GM13976 (cell line): ENCODE measurements at regions not wholly inside any gene's neighbourhood (a gene's known extent, or its start where the extent isn't known, plus 50 kb on each side); places are given as distances from the start of the nearest gene placed in this dataset.

ENCODE experiments used
- DNase-seq: peaks from one replicate; pipeline ENCODE4 v3.0.0; 2012; ENCODE audit warnings: low spot score
- in situ Hi-C: fragments of 300-500 bp; cut with MboI; formaldehyde crosslinking; loops from one replicate; pipeline ENCODE4 v1.12.0; 2022; ENCODE audit warnings: low sequenced_read_pairs, mixed read lengths, inconsistent platforms; ENCODE audit not compliant: unreplicated experiment
- TF ChIP-seq, protein P1 (sequence below): IDR thresholded peaks from 2 replicates; pipeline ENCODE4 v1.5.1; 2012; ENCODE audit warnings: borderline replicate concordance, mild to moderate bottlenecking; ENCODE audit not compliant: insufficient read depth; ENCODE audit errors: extremely low read depth, missing control alignments, control extremely low read depth

GRCh38 chr16:87095271-87095670 is 221.9 kb downstream of the C16orf95 start:
- in situ Hi-C loops, result no loop called here
- DNase-seq, result no peak
- TF ChIP-seq, protein P1, sequence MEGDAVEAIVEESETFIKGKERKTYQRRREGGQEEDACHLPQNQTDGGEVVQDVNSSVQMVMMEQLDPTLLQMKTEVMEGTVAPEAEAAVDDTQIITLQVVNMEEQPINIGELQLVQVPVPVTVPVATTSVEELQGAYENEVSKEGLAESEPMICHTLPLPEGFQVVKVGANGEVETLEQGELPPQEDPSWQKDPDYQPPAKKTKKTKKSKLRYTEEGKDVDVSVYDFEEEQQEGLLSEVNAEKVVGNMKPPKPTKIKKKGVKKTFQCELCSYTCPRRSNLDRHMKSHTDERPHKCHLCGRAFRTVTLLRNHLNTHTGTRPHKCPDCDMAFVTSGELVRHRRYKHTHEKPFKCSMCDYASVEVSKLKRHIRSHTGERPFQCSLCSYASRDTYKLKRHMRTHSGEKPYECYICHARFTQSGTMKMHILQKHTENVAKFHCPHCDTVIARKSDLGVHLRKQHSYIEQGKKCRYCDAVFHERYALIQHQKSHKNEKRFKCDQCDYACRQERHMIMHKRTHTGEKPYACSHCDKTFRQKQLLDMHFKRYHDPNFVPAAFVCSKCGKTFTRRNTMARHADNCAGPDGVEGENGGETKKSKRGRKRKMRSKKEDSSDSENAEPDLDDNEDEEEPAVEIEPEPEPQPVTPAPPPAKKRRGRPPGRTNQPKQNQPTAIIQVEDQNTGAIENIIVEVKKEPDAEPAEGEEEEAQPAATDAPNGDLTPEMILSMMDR, result no peak

DNA sequence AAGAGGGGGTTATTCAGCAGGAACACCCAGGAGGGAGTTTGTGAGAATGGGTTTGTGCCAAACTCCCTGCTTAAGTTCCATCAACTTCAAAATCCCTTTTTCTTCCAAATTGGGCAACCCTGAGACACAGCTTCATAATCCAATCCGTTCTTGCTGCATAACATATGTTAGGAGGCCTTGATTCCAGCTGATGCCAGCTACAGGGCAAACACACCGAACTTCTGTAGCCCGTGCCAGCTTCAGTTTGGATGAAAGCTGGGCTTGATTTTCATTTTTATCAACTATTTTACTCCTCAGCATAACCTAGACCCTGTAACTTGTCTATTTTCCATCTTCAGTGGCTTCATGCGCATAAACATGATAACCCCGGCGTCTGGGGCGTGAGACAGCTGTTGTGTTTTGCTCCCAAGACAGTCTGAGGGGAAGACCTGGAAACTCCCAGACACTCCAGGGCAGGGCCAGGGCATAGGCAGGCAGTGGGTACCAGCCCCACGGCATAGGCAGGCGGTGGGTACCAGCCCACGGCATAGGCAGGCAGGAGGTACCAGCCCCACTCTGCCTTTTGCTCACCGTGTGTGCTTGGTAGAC is 220.4 kb downstream of the C16orf95 start:
- TF ChIP-seq, protein P1, result no peak
- in situ Hi-C loops, result no loop called here
- DNase-seq, result no peak

GRCh38 chr16:87098361-87098760 is 218.8 kb downstream of the C16orf95 start:
- TF ChIP-seq, protein P1, result no peak
- in situ Hi-C loops, result no loop called here
- DNase-seq, result no peak

DNA sequence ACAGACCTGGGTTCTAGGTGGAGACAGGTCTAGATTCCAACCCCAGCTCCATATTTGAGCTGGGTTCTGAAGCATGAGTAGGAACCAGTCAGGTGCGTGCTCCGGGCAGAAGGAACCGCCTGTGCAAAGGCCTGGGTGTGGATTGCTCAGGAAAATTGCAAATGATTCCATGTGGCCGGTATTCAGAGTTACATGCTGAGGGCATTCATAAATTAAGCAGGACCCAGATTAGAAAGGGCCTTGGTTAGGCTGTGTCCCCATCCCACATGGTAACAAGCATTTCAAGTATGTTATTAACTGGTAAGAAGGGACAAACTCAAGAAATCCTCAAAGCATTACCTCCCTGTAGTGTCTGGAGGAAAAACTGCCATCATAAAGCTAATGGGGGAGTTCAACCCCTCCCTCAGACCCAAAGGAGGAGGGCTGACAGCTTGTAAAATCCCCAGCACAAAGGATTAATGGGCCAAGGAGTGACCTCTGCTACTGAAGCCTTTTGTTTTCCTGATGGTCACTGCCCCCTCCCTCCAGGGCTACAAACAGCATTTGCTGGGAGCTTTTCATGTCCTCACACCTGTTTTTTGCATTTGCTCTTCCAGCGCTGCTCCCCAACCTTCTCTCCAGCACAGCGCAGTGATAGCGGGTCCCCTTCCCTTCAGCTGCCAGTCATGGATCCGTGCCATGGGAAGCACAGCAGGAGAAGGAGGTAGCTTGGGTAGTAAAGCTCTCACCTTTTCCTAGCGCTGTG is 218.0 kb downstream of the C16orf95 start:
- DNase-seq, result no peak
- TF ChIP-seq, protein P1, result no peak
- in situ Hi-C loops, result no loop called here

GRCh38 chr16:87100306-87101058 is 216.7 kb downstream of the C16orf95 start:
- no peak for DNase-seq

GRCh38 chr16:87101903-87102302 is 215.3 kb downstream of the C16orf95 start:
- TF ChIP-seq, protein P1, result no peak
- in situ Hi-C loops, result no loop called here
- no peak for DNase-seq

More at GRCh38 chr16:87100306-87101058, 216.7 kb downstream of the C16orf95 start:
- TF ChIP-seq, protein P1, result no peak
- in situ Hi-C loops, result no loop called here
